Smooth muscle cell (in vitro differentiated cells): ENCODE measurements at regions not wholly inside any gene's neighbourhood (a gene's known extent, or its start where the extent isn't known, plus 50 kb on each side); places are given as distances from the start of the nearest gene placed in this dataset.

Experiments
- DNase-seq: peaks from one replicate; lab custom pipeline; 2025; ENCODE audit not compliant: unreplicated experiment; lab: John Stamatoyannopoulos, UW
- H2AFZ ChIP-seq: fragments of 200-600 bp; sonication (generic); 2 replicates; pipeline ENCODE4 v1.6.0; 2016; ENCODE audit warnings: antibody characterized with exemption, low read depth, mild to moderate bottlenecking
- H3F3A ChIP-seq: fragments of 200-600 bp; sonication (generic); 2 replicates; pipeline ENCODE4 v1.6.0; 2017; ENCODE audit warnings: antibody characterized with exemption, low read depth
- H3K27ac ChIP-seq: fragments of 200-600 bp; sonication (generic); 2 replicates; pipeline ENCODE4 v1.5.1; 2016; ENCODE audit warnings: low read depth, mild to moderate bottlenecking
- H3K27me3 ChIP-seq: fragments of 200-600 bp; sonication (generic); 2 replicates; pipeline ENCODE4 v1.6.1; 2016; ENCODE audit warnings: low read depth, mild to moderate bottlenecking
- H3K36me3 ChIP-seq: fragments of 200-600 bp; sonication (generic); 2 replicates; pipeline ENCODE4 v1.5.1; 2016; ENCODE audit warnings: low read depth
- H3K4me1 ChIP-seq: fragments of 200-600 bp; sonication (generic); 2 replicates; pipeline ENCODE4 v1.5.1; 2016; ENCODE audit warnings: low read depth
- H3K4me2 ChIP-seq: fragments of 200-600 bp; sonication (generic); 2 replicates; pipeline ENCODE4 v1.6.0; 2016; ENCODE audit warnings: mild to moderate bottlenecking
- H3K4me3 ChIP-seq: fragments of 200-600 bp; sonication (generic); 2 replicates; pipeline ENCODE4 v1.5.1; 2016; ENCODE audit warnings: mild to moderate bottlenecking
- H3K79me2 ChIP-seq: fragments of 200-600 bp; sonication (generic); 2 replicates; pipeline ENCODE4 v1.6.0; 2016; ENCODE audit warnings: low read depth, mild to moderate bottlenecking
- H3K9ac ChIP-seq: fragments of 200-600 bp; sonication (generic); 2 replicates; pipeline ENCODE4 v1.6.0; 2016; ENCODE audit warnings: low read depth
- H3K9me3 ChIP-seq: fragments of 200-600 bp; sonication (generic); replicated peaks from 2 replicates; pipeline ENCODE4 v1.5.1; 2016; ENCODE audit warnings: low read depth
- H4K20me1 ChIP-seq: fragments of 200-600 bp; sonication (generic); 2 replicates; pipeline ENCODE4 v1.6.0; 2016; ENCODE audit warnings: low read depth
- CTCF ChIP-seq: fragments of 200-600 bp; sonication (generic); IDR thresholded peaks from 2 replicates; pipeline ENCODE4 v1.5.1; 2017; ENCODE audit warnings: borderline replicate concordance, mild to moderate bottlenecking, antibody characterized with exemption; ENCODE audit not compliant: insufficient read depth, poor library complexity, severe bottlenecking
- WGBS: methylation state at CpG from one replicate; pipeline ENCODE4 v1.1.7; 2016; ENCODE audit warnings: low lambda C conversion rate; 5-methylcytosine and 5-hydroxymethylcytosine counted together

GRCh38 chr9:111231801-111232580 is 98.0 kb downstream of the OR2K2 start:
- Histone ChIP-seq H3K4me1 (peaks cover 14% of the 10 kb centered on the region), H3K4me2 (no peak overlapping the region), H3K27ac (no peak overlapping the region), H3K79me2 (no peaks in the 10 kb centered on the region), H4K20me1 (no peaks in the 10 kb centered on the region), H3K4me3 (no peak overlapping the region), H2AFZ (no peak overlapping the region), H3K9ac (no peak overlapping the region), H3K27me3 (no peaks in the 10 kb centered on the region), H3K36me3 (no peaks in the 10 kb centered on the region), H3F3A (no peaks in the 10 kb centered on the region), H3K9me3 (no peaks in the 10 kb centered on the region)
- WGBS = 75% methylated on average over 3 of the region's 3 CpGs
- no peak for TF ChIP-seq CTCF
- DNase-seq = no peak

GRCh38 chr9:111222757-111223156 is 107.3 kb downstream of the OR2K2 start:
- H3F3A ChIP-seq = no peaks in the 10 kb centered on the region
- WGBS = 83% methylated on average over 1 of the region's 1 CpG
- H3K4me3 ChIP-seq = no peak overlapping the region
- no peak overlapping the region for H3K4me2 ChIP-seq
- H3K79me2 ChIP-seq = no peaks in the 10 kb centered on the region
- no peak overlapping the region for H3K27ac ChIP-seq
- no peak for DNase-seq
- no peaks in the 10 kb centered on the region for H3K36me3 ChIP-seq
- H2AFZ ChIP-seq = no peak overlapping the region
- H4K20me1 ChIP-seq = no peaks in the 10 kb centered on the region
- TF ChIP-seq CTCF = no peak
- no peaks in the 10 kb centered on the region for H3K9me3 ChIP-seq
- no peaks in the 10 kb centered on the region for H3K4me1 ChIP-seq
- H3K9ac ChIP-seq = no peak overlapping the region
- no peaks in the 10 kb centered on the region for H3K27me3 ChIP-seq

- TF ChIP-seq CTCF = no peak
These were observed 117.2 kb downstream of the OR2K2 start for GRCh38 chr9:111212874-111213273.

GRCh38 chr9:111198936-111199335 is 131.1 kb downstream of the OR2K2 start:
- H2AFZ ChIP-seq = no peak overlapping the region
- no peaks in the 10 kb centered on the region for H3F3A ChIP-seq
- H3K79me2 ChIP-seq = no peaks in the 10 kb centered on the region
- H3K4me1 ChIP-seq = no peaks in the 10 kb centered on the region
- no peaks in the 10 kb centered on the region for H3K9me3 ChIP-seq
- TF ChIP-seq CTCF = no peak
- H3K36me3 ChIP-seq = no peaks in the 10 kb centered on the region
- no peak overlapping the region for H3K9ac ChIP-seq
- H4K20me1 ChIP-seq = no peaks in the 10 kb centered on the region
- H3K27me3 ChIP-seq = no peaks in the 10 kb centered on the region
- H3K27ac ChIP-seq = no peak overlapping the region
- no peak for DNase-seq
- no peak overlapping the region for H3K4me2 ChIP-seq
- H3K4me3 ChIP-seq = no peak overlapping the region

More at GRCh38 chr9:111212874-111213273, 117.2 kb downstream of the OR2K2 start:
- Histone ChIP-seq H4K20me1 (no peaks in the 10 kb centered on the region), H3K4me2 (no peak overlapping the region), H3K4me3 (no peak overlapping the region), H3K9ac (no peak overlapping the region), H2AFZ (no peak overlapping the region), H3K9me3 (no peaks in the 10 kb centered on the region), H3K27me3 (no peaks in the 10 kb centered on the region), H3F3A (no peaks in the 10 kb centered on the region), H3K36me3 (no peaks in the 10 kb centered on the region), H3K4me1 (no peaks in the 10 kb centered on the region), H3K79me2 (no peaks in the 10 kb centered on the region), H3K27ac (no peak overlapping the region)
- DNase-seq = no peak
- WGBS = 82% methylated on average over 6 of the region's 6 CpGs
